Hepatic stellate cell (primary cell): ENCODE measurements at regions not wholly inside any gene's neighbourhood (a gene's known extent, or its start where the extent isn't known, plus 50 kb on each side); places are given as distances from the start of the nearest gene placed in this dataset.

ENCODE experiments used
- DNase-seq: peaks from one replicate; pipeline ENCODE4 v3.0.0; 2011; ENCODE audit warnings: low spot score

GRCh38 chr13:34116651-34117050, 298.7 kb downstream of the RFC3 start:
- DNase-seq: no peak

- DNase-seq: no peak
Measured at GRCh38 chr13:34124666-34125306, 306.8 kb downstream of the RFC3 start.

- DNase-seq: no peak
Measured at GRCh38 chr13:34127523-34127922, 309.6 kb downstream of the RFC3 start.

- DNase-seq: peak; percentile 3
Measured at GRCh38 chr13:34128661-34129060, 310.7 kb downstream of the RFC3 start.

GRCh38 chr13:34129436-34129835, 311.5 kb downstream of the RFC3 start:
- no peak for DNase-seq

- DNase-seq: no peak
Measured at GRCh38 chr13:34137200-34137599, 319.3 kb downstream of the RFC3 start.

GRCh38 chr13:34139660-34140227, 321.8 kb downstream of the RFC3 start:
- DNase-seq: no peak

GRCh38 chr13:34143637-34144036, 325.7 kb downstream of the RFC3 start:
- no peak for DNase-seq

- no peak for DNase-seq
Measured at GRCh38 chr13:34144142-34144541, 326.2 kb downstream of the RFC3 start.

GRCh38 chr13:34145061-34145460, 327.1 kb downstream of the RFC3 start:
- DNase-seq: no peak

GRCh38 chr13:34148359-34148758, 330.4 kb downstream of the RFC3 start:
- no peak for DNase-seq

GRCh38 chr13:34151885-34152284, 333.9 kb downstream of the RFC3 start:
- no peak for DNase-seq

- no peak for DNase-seq
Measured at GRCh38 chr13:34152409-34152808, 334.5 kb downstream of the RFC3 start.

GRCh38 chr13:34152996-34153395, 335.0 kb downstream of the RFC3 start:
- DNase-seq: no peak

- DNase-seq: no peak
Measured at GRCh38 chr13:34153428-34154180, 335.7 kb downstream of the RFC3 start.

GRCh38 chr13:34155931-34156607, 338.1 kb downstream of the RFC3 start:
- DNase-seq: no peak

- peak; percentile 51 for DNase-seq
Measured at GRCh38 chr13:34156841-34157365, 339.0 kb downstream of the RFC3 start.

GRCh38 chr13:34159946-34160345, 342.0 kb downstream of the RFC3 start:
- no peak for DNase-seq

GRCh38 chr13:34161931-34162543, 344.1 kb downstream of the RFC3 start:
- DNase-seq: peak; percentile 11

- DNase-seq: no peak
Measured at GRCh38 chr13:34162544-34162933, 344.6 kb downstream of the RFC3 start.

GRCh38 chr13:34164582-34164981, 346.6 kb downstream of the RFC3 start:
- DNase-seq: no peak

GRCh38 chr13:34165158-34165557, 347.2 kb downstream of the RFC3 start:
- no peak for DNase-seq
